GM12875 (cell line): ENCODE measurements at regions not wholly inside any gene's neighbourhood (a gene's known extent, or its start where the extent isn't known, plus 50 kb on each side); places are given as distances from the start of the nearest gene placed in this dataset.

Experiments
- H3K4me3 ChIP-seq: one replicate; pipeline ENCODE4 v1.5.1; 2011; ENCODE audit warnings: low read depth, low read length, control low read depth
- CTCF ChIP-seq: IDR thresholded peaks from 2 replicates; pipeline ENCODE4 v1.5.1; 2011; ENCODE audit warnings: low read depth, mild to moderate bottlenecking, control low read depth, inconsistent platforms, low read length, moderate library complexity, borderline replicate concordance; ENCODE audit not compliant: insufficient read depth

GRCh38 chr13:29908416-29909080, 58.1 kb upstream of the UBL3 start:
- H3K4me3 ChIP-seq: no peak overlapping the region
- TF ChIP-seq CTCF: no peak

GRCh38 chr13:29907670-29908069, 57.3 kb upstream of the UBL3 start:
- no peak for TF ChIP-seq CTCF
- no peak overlapping the region for H3K4me3 ChIP-seq

- TF ChIP-seq CTCF: no peak
- no peak overlapping the region for H3K4me3 ChIP-seq
These were observed 56.1 kb upstream of the UBL3 start for GRCh38 chr13:29906432-29907011.

- TF ChIP-seq CTCF: no peak
- no peak overlapping the region for H3K4me3 ChIP-seq
These were observed 55.4 kb upstream of the UBL3 start for GRCh38 chr13:29905845-29906244.

- TF ChIP-seq CTCF: no peak
These were observed 53.6 kb upstream of the UBL3 start for GRCh38 chr13:29903996-29904395.

GRCh38 chr13:29903543-29903942, 53.1 kb upstream of the UBL3 start:
- no peak overlapping the region for H3K4me3 ChIP-seq
- TF ChIP-seq CTCF: no peak

More at GRCh38 chr13:29903996-29904395, 53.6 kb upstream of the UBL3 start:
- no peak overlapping the region for H3K4me3 ChIP-seq
